Stomach (tissue), 8 donors: ENCODE measurements at regions not wholly inside any gene's neighbourhood (a gene's known extent, or its start where the extent isn't known, plus 50 kb on each side); places are given as distances from the start of the nearest gene placed in this dataset.

ENCODE experiments used
- DNase-seq, 2 donors: peaks; one replicate each; pipeline versions ENCODE4 v3.0.0 to v3.0.0-alpha.2; 2013 to 2019
- H3K27ac ChIP-seq, 5 donors: fragments of 200-600 bp in 4 of 5; sonication (generic) in 4 of 5; one replicate each; pipeline ENCODE4 v1.5.1; 2013 to 2019; ENCODE audit warnings: mild to moderate bottlenecking in 1 of 5, moderate library complexity in 1 of 5
- H3K27me3 ChIP-seq, 3 donors: fragments of 200-600 bp; sonication (generic); one replicate each; pipeline ENCODE4 v1.5.1; 2017 to 2019; ENCODE audit warnings: mixed run types in 1 of 3
- H3K36me3 ChIP-seq, 4 donors: fragments of 200-600 bp; sonication (generic); 1 replicate in 3 of 4; 2 replicates in 1 of 4; pipeline ENCODE4 v1.5.1; 2016 to 2019
- H3K4me1 ChIP-seq, 4 donors: fragments of 200-600 bp; sonication (generic); one replicate each; pipeline ENCODE4 v1.5.1; 2016 to 2019
- H3K4me3 ChIP-seq, 4 donors: fragments of 200-600 bp; sonication (generic) in 3 of 4; one replicate each; pipeline ENCODE4 v1.5.1; 2016 to 2019; ENCODE audit warnings: mild to moderate bottlenecking in 1 of 4
- H3K9me3 ChIP-seq, 4 donors: fragments of 200-600 bp; sonication (generic); one replicate each; pipeline ENCODE4 v1.5.1; 2016 to 2019
- CTCF ChIP-seq, 7 experiments: fragments of 450-650 bp in 4 of 7; fragments of 200-600 bp in 3 of 7; sonication (generic) in 3 of 7; IDR thresholded peaks; one replicate each; pipeline ENCODE4 v1.5.1; 2016 to 2019; ENCODE audit warnings: antibody characterized with exemption in 7 of 7, control low read depth in 2 of 7, mild to moderate bottlenecking in 1 of 7
- EP300 ChIP-seq: sonication (generic); formaldehyde crosslinking; IDR thresholded peaks from one replicate; pipeline ENCODE4 v1.6.1; 2017; ENCODE audit warnings: antibody characterized with exemption
- POLR2A ChIP-seq, 4 donors: fragments of 450-650 bp; IDR thresholded peaks; one replicate each; pipeline ENCODE4 v1.6.1; 2016; ENCODE audit warnings: antibody characterized with exemption in 4 of 4, control low read depth in 2 of 4, mild to moderate bottlenecking in 1 of 4, moderate library complexity in 1 of 4
- POLR2AphosphoS5 ChIP-seq, 3 donors: sonication (generic); formaldehyde crosslinking; IDR thresholded peaks; one replicate each; pipeline ENCODE4 v1.6.1; 2016; ENCODE audit warnings: antibody characterized with exemption in 3 of 3
- WGBS, 5 donors: extraction: QIAGEN DNeasy Blood & Tissue Kit in 3 of 5; methylation state at CpG; one replicate each; pipeline versions ENCODE4 v1.1.5 to v1.1.7; 2013 to 2018; 5-methylcytosine and 5-hydroxymethylcytosine counted together
- intact Hi-C: fragments of 100-400 bp; cut with DNase I; formaldehyde crosslinking; loops from one replicate; pipeline ENCODE4 v1.15.1; 2023; ENCODE audit warnings: low total_unique reads
- donor health status: healthy with polysubstance abuse.
- donor health status: Bipolar disorder and iron deficiency.
- donor health status: healthy.

GRCh38 chr6:49326347-49326746, 136.7 kb downstream of the MMUT start:
- no peaks in the 10 kb centered on the region for H3K9me3 ChIP-seq
- TF ChIP-seq CTCF (IDR thresholded peaks at IDR 0.05), result no peak
- TF ChIP-seq POLR2AphosphoS5 (IDR thresholded peaks at IDR 0.05), result no peak
- TF ChIP-seq POLR2A (IDR thresholded peaks at IDR 0.05), result no peak
- no peak for TF ChIP-seq EP300
- no peaks in the 10 kb centered on the region for H3K27me3 ChIP-seq
- H3K36me3 ChIP-seq, result no peaks in the 10 kb centered on the region
- no peak overlapping the region for H3K27ac ChIP-seq
- DNase-seq, result no peak
- WGBS, 5 donors, result 7 to 22% (median 15%) methylated on average over 2 of the region's 2 CpGs
- H3K4me1 ChIP-seq, result peaks cover 0 to 13% (median 0%) of the 10 kb centered on the region in 4 donors
- no peak overlapping the region for H3K4me3 ChIP-seq
- intact Hi-C loops, result no loop called here

- H3K4me1 ChIP-seq, result peaks cover 0 to 13% (median 0%) of the 10 kb centered on the region in 4 donors
- no peaks in the 10 kb centered on the region for H3K9me3 ChIP-seq
- no peak overlapping the region for H3K27ac ChIP-seq
- no peaks in the 10 kb centered on the region for H3K36me3 ChIP-seq
- H3K27me3 ChIP-seq, result no peaks in the 10 kb centered on the region
- intact Hi-C loops, result no loop called here
- WGBS, 5 donors, result 44 to 81% (median 59%) methylated on average over 1 of the region's 1 CpG
- TF ChIP-seq EP300 (no peak), POLR2A (IDR thresholded peaks at IDR 0.05) (no peak), POLR2AphosphoS5 (IDR thresholded peaks at IDR 0.05) (no peak), CTCF (IDR thresholded peaks at IDR 0.05) (no peak)
- H3K4me3 ChIP-seq, result no peak overlapping the region
- no peak for DNase-seq
Measured at GRCh38 chr6:49325891-49326290, 137.2 kb downstream of the MMUT start.

- intact Hi-C loops, result no loop called here
- WGBS, 5 donors, result 37 to 70% (median 58%) methylated on average over 1 of the region's 1 CpG
- no peak for DNase-seq
- no peak for TF ChIP-seq CTCF (IDR thresholded peaks at IDR 0.05)
- no peak for TF ChIP-seq EP300
- H3K4me1 ChIP-seq, result peaks cover 0 to 9% (median 0%) of the 10 kb centered on the region in 4 donors
- no peak overlapping the region for H3K4me3 ChIP-seq
- no peak overlapping the region for H3K27ac ChIP-seq
- no peaks in the 10 kb centered on the region for H3K27me3 ChIP-seq
- no peaks in the 10 kb centered on the region for H3K9me3 ChIP-seq
- no peaks in the 10 kb centered on the region for H3K36me3 ChIP-seq
Measured at GRCh38 chr6:49322861-49323260, 140.2 kb downstream of the MMUT start.

GRCh38 chr6:49321561-49322072, 141.4 kb downstream of the MMUT start:
- TF ChIP-seq EP300 (no peak), POLR2AphosphoS5 (IDR thresholded peaks at IDR 0.05) (no peak), POLR2A (IDR thresholded peaks at IDR 0.05) (no peak), CTCF (IDR thresholded peaks at IDR 0.05) (no peak)
- no peak for DNase-seq
- intact Hi-C loops, result no loop called here
- 38 to 57% (median 41%) methylated on average over 2 of the region's 2 CpGs for WGBS, 5 donors
- Histone ChIP-seq H3K9me3 (peaks cover 0 to 6% (median 0%) of the 10 kb centered on the region in 4 donors), H3K36me3 (no peaks in the 10 kb centered on the region), H3K4me1 (no peaks in the 10 kb centered on the region), H3K27me3 (no peaks in the 10 kb centered on the region), H3K4me3 (no peak overlapping the region), H3K27ac (no peak overlapping the region)
